ENCODE measurements at regions not wholly inside any gene's neighbourhood (a gene's known extent, or its start where the extent isn't known, plus 50 kb on each side); places are given as distances from the start of the nearest gene placed in this dataset.
"Not testable (repeated sequence)": the region's sequence is repeated elsewhere in the genome, so short reads cannot be mapped to it uniquely, and the experiment has no call there.

- no peak for DNase-seq
Measured at GRCh38 chr3:177610686-177611633, 413.7 kb upstream of the TBL1XR1 start.

GRCh38 chr3:177611752-177612334 lies 414.6 kb upstream of the TBL1XR1 start:
- DNase-seq: no peak

- DNase-seq: no peak
Measured at GRCh38 chr3:177613901-177614300, 416.6 kb upstream of the TBL1XR1 start.

GRCh38 chr3:177615015-177615414 lies 417.7 kb upstream of the TBL1XR1 start:
- peak; percentile 83 for DNase-seq

GRCh38 chr3:177618873-177619733 lies 421.8 kb upstream of the TBL1XR1 start:
- no peak for DNase-seq

GRCh38 chr3:177620073-177620472 lies 422.8 kb upstream of the TBL1XR1 start:
- peak; percentile 30 for DNase-seq

GRCh38 chr3:177622520-177622919 lies 425.2 kb upstream of the TBL1XR1 start:
- no peak for DNase-seq

- DNase-seq: no peak
Measured at GRCh38 chr3:177622982-177623617, 425.8 kb upstream of the TBL1XR1 start.

- DNase-seq: no peak
Measured at GRCh38 chr3:177624528-177625495, 427.5 kb upstream of the TBL1XR1 start.

- DNase-seq: no peak
Measured at GRCh38 chr3:177626045-177626444, 428.8 kb upstream of the TBL1XR1 start.

- DNase-seq: not testable (repeated sequence)
Measured at GRCh38 chr3:177628095-177628719, 430.9 kb upstream of the TBL1XR1 start.

- DNase-seq: no peak
Measured at GRCh38 chr3:177629276-177629675, 432.0 kb upstream of the TBL1XR1 start.

- no peak for DNase-seq
Measured at GRCh38 chr3:177633671-177634207, 436.5 kb upstream of the TBL1XR1 start.

- DNase-seq: not testable (repeated sequence)
Measured at GRCh38 chr3:177635601-177636106, 438.4 kb upstream of the TBL1XR1 start.

- no peak for DNase-seq
Measured at GRCh38 chr3:177640319-177640965, 443.2 kb upstream of the TBL1XR1 start.

- DNase-seq: no peak
Measured at GRCh38 chr3:177641206-177641605, 443.9 kb upstream of the TBL1XR1 start.

- no peak for DNase-seq
Measured at GRCh38 chr3:177642042-177642803, 444.9 kb upstream of the TBL1XR1 start.

GRCh38 chr3:177642804-177643125 lies 445.5 kb upstream of the TBL1XR1 start:
- no peak for DNase-seq

GRCh38 chr3:177646749-177647148 lies 449.5 kb upstream of the TBL1XR1 start:
- DNase-seq: peak; percentile 85

Data from hematopoietic multipotent progenitor cell treated with erythropoietin and hydrocortisone succinate and interleukin-3 and kit ligand, for 4 days (in vitro differentiated cells).